ENCODE measurements at regions not wholly inside any gene's neighbourhood (a gene's known extent, or its start where the extent isn't known, plus 50 kb on each side); places are given as distances from the start of the nearest gene placed in this dataset.
"Not testable (repeated sequence)": the region's sequence is repeated elsewhere in the genome, so short reads cannot be mapped to it uniquely, and the experiment has no call there.

GRCh38 chr18:66892388-66892787 lies 288.5 kb upstream of the CDH19 start:
- not testable (repeated sequence) for DNase-seq (ENCODE audit: low read depth in 2 of 2, low spot score in 1 of 2)

- DNase-seq (ENCODE audit: low read depth in 2 of 2, low spot score in 1 of 2) = no peak
Observed at GRCh38 chr18:66874812-66875474, 271.1 kb upstream of the CDH19 start.

- DNase-seq (ENCODE audit: low read depth in 2 of 2, low spot score in 1 of 2) = no peak
Observed at GRCh38 chr18:66874375-66874774, 270.5 kb upstream of the CDH19 start.

- DNase-seq (ENCODE audit: low read depth in 2 of 2, low spot score in 1 of 2) = no peak
Observed at GRCh38 chr18:66873899-66874298, 270.0 kb upstream of the CDH19 start.

GRCh38 chr18:66872277-66872676 lies 268.4 kb upstream of the CDH19 start:
- DNase-seq (ENCODE audit: low read depth in 2 of 2, low spot score in 1 of 2) = no peak

GRCh38 chr18:66867653-66868052 lies 263.8 kb upstream of the CDH19 start:
- no peak for DNase-seq (ENCODE audit: low read depth in 2 of 2, low spot score in 1 of 2)

GRCh38 chr18:66866427-66866940 lies 262.6 kb upstream of the CDH19 start:
- not testable (repeated sequence) for DNase-seq (ENCODE audit: low read depth in 2 of 2, low spot score in 1 of 2)

- no peak for DNase-seq (ENCODE audit: low read depth in 2 of 2, low spot score in 1 of 2)
Observed at GRCh38 chr18:66838340-66838987, 234.6 kb upstream of the CDH19 start.

GRCh38 chr18:66833646-66834045 lies 229.8 kb upstream of the CDH19 start:
- no peak for DNase-seq (ENCODE audit: low read depth in 2 of 2, low spot score in 1 of 2)

- no peak for DNase-seq (ENCODE audit: low read depth in 2 of 2, low spot score in 1 of 2)
Observed at GRCh38 chr18:66826211-66826610, 222.3 kb upstream of the CDH19 start.

- no peak for DNase-seq (ENCODE audit: low read depth in 2 of 2, low spot score in 1 of 2)
Observed at GRCh38 chr18:66825347-66825746, 221.5 kb upstream of the CDH19 start.

- DNase-seq (ENCODE audit: low read depth in 2 of 2, low spot score in 1 of 2) = no peak
Observed at GRCh38 chr18:66819235-66819634, 215.3 kb upstream of the CDH19 start.

- DNase-seq (ENCODE audit: low read depth in 2 of 2, low spot score in 1 of 2) = no peak
Observed at GRCh38 chr18:66813138-66813537, 209.2 kb upstream of the CDH19 start.

- no peak for DNase-seq (ENCODE audit: low read depth in 2 of 2, low spot score in 1 of 2)
Observed at GRCh38 chr18:66795051-66795450, 191.2 kb upstream of the CDH19 start.

- DNase-seq (ENCODE audit: low read depth in 2 of 2, low spot score in 1 of 2) = no peak
Observed at GRCh38 chr18:66792466-66792865, 188.6 kb upstream of the CDH19 start.

- DNase-seq (ENCODE audit: low read depth in 2 of 2, low spot score in 1 of 2) = no peak
Observed at GRCh38 chr18:66780609-66781008, 176.7 kb upstream of the CDH19 start.

GRCh38 chr18:66778048-66778447 lies 174.2 kb upstream of the CDH19 start:
- no peak for DNase-seq (ENCODE audit: low read depth in 2 of 2, low spot score in 1 of 2)

GRCh38 chr18:66769375-66769774 lies 165.5 kb upstream of the CDH19 start:
- DNase-seq (ENCODE audit: low read depth in 2 of 2, low spot score in 1 of 2) = no peak

- no peak for DNase-seq (ENCODE audit: low read depth in 2 of 2, low spot score in 1 of 2)
Observed at GRCh38 chr18:66764230-66764629, 160.3 kb upstream of the CDH19 start.

- no peak for DNase-seq (ENCODE audit: low read depth in 2 of 2, low spot score in 1 of 2)
Observed at GRCh38 chr18:66761166-66761565, 157.3 kb upstream of the CDH19 start.

- DNase-seq (ENCODE audit: low read depth in 2 of 2, low spot score in 1 of 2) = no peak
Observed at GRCh38 chr18:66760559-66760958, 156.7 kb upstream of the CDH19 start.

- no peak for DNase-seq (ENCODE audit: low read depth in 2 of 2, low spot score in 1 of 2)
Observed at GRCh38 chr18:66759050-66759828, 155.3 kb upstream of the CDH19 start.
